K562 (cell line): ENCODE measurements at regions not wholly inside any gene's neighbourhood (a gene's known extent, or its start where the extent isn't known, plus 50 kb on each side); places are given as distances from the start of the nearest gene placed in this dataset.

Experiments
- ATAC-seq: fragments of 200-7000 bp; cut with Tn5 transposase; 3 replicates; pipeline ENCODE4 v1.9.1; 2020; ENCODE audit warnings: moderate library complexity
- BruUV-seq: library from RNA; stranded (reverse); fragments of 400-500 nt; replicated peaks from 2 replicates; lab custom pipeline; 2021; lab: Mats Ljungman, UMichigan
- CTCF ChIA-PET: fragments of 300-600 bp; formaldehyde crosslinking; extraction: SDS; loops from one replicate; lab custom pipeline; 2021; ENCODE audit warnings: low intra/inter-chr PET ratio; lab: Yijun Ruan, JAX
- POLR2A ChIA-PET: fragments of 300-600, 350-650 bp; sonication (Branson Sonifier 250); formaldehyde crosslinking; extraction: SDS; loops from one replicate; lab custom pipeline; 2021; ENCODE audit warnings: antibody characterized with exemption, inconsistent platforms; lab: Yijun Ruan, JAX
- DNase-seq, 4 experiments: peaks; one replicate each; pipeline versions ENCODE4 v3.0.0 to v3.0.0-alpha.2; 2011 to 2018; ENCODE audit warnings: low spot score in 3 of 4, mixed read lengths in 3 of 4; ENCODE audit errors: extremely low read depth in 1 of 4
- FAIRE-seq: peaks from 2 replicates; lab custom pipeline; 2011; peaks lifted over from hg19 to GRCh38; lab: Jason Lieb, UNC
- H2AFZ ChIP-seq: 2 replicates; pipeline ENCODE4 v1.6.0; 2011; ENCODE audit warnings: low read depth, low read length, control low read depth, inconsistent platforms
- H3K27ac ChIP-seq: fragments of 200-600 bp; 3 replicates; pipeline ENCODE4 v1.8.0; 2011; ENCODE audit warnings: low read depth, mild to moderate bottlenecking, control low read depth, inconsistent platforms, low read length, moderate library complexity, mixed read lengths; ENCODE audit errors: extremely low read depth
- H3K27me3 ChIP-seq, 2 experiments: fragments of 300-600 bp in 1 of 2; 2 replicates in 1 of 2; 3 replicates in 1 of 2; pipeline versions ENCODE4 v1.6.0 to v1.8.0; 2011; ENCODE audit warnings: inconsistent platforms in 2 of 2, low read length in 2 of 2, mild to moderate bottlenecking in 1 of 2, mixed read lengths in 1 of 2, moderate library complexity in 1 of 2; ENCODE audit not compliant: control insufficient read depth in 2 of 2, insufficient read depth in 2 of 2
- H3K36me3 ChIP-seq: fragments of 300-600 bp; 3 replicates; pipeline ENCODE4 v1.8.0; 2011; ENCODE audit warnings: mild to moderate bottlenecking, low read length, inconsistent platforms; ENCODE audit not compliant: control insufficient read depth, insufficient read depth
- H3K4me1 ChIP-seq, 2 experiments: fragments of 200-600 bp in 1 of 2; replicated peaks in 1 of 2; 2 replicates in 1 of 2; 3 replicates in 1 of 2; pipeline versions ENCODE4 v1.5.1 to v1.8.0; 2011; ENCODE audit warnings: inconsistent platforms in 2 of 2, low read length in 2 of 2, mild to moderate bottlenecking in 1 of 2, mixed read lengths in 1 of 2, moderate library complexity in 1 of 2; ENCODE audit not compliant: control insufficient read depth in 2 of 2, insufficient read depth in 2 of 2
- H3K4me2 ChIP-seq: 2 replicates; pipeline ENCODE4 v1.6.1; 2011; ENCODE audit warnings: low read length, control low read depth, inconsistent platforms, mixed read lengths; ENCODE audit not compliant: insufficient read depth
- H3K4me3 ChIP-seq: fragments of 200-600 bp; sonication (generic), shearing (Covaris generic); 2 replicates; pipeline ENCODE4 v1.5.1; 2016; ENCODE audit warnings: control low read depth, inconsistent platforms
- H3K79me2 ChIP-seq: fragments of 200-600 bp; 3 replicates; pipeline ENCODE4 v1.8.0; 2011; ENCODE audit warnings: low read length, inconsistent platforms; ENCODE audit not compliant: control insufficient read depth, insufficient read depth
- H3K9ac ChIP-seq, 2 experiments: 2 replicates each; pipeline versions ENCODE4 v1.6.0 to v1.6.1; 2011; ENCODE audit warnings: low read depth in 2 of 2, low read length in 2 of 2, control low read depth in 1 of 2, inconsistent platforms in 1 of 2, mild to moderate bottlenecking in 1 of 2, mixed read lengths in 1 of 2; ENCODE audit not compliant: insufficient read depth in 1 of 2
- H3K9me1 ChIP-seq: one replicate; pipeline ENCODE4 v1.6.0; 2011; ENCODE audit warnings: inconsistent platforms, mild to moderate bottlenecking, low read length, moderate library complexity; ENCODE audit not compliant: control insufficient read depth, insufficient read depth
- H3K9me3 ChIP-seq: replicated peaks from 2 replicates; pipeline ENCODE4 v1.5.1; 2011; ENCODE audit warnings: low read depth, low read length, inconsistent platforms; ENCODE audit not compliant: control insufficient read depth, insufficient read depth
- H4K20me1 ChIP-seq: replicated peaks from 2 replicates; pipeline ENCODE4 v1.6.1; 2011; ENCODE audit warnings: low read length, inconsistent platforms, mixed read lengths; ENCODE audit not compliant: control insufficient read depth, insufficient read depth
- ARID2 ChIP-seq: fragments of 450-650 bp; IDR thresholded peaks from 2 replicates; pipeline ENCODE4 v1.6.1; 2017; ENCODE audit warnings: antibody characterized with exemption, mild to moderate bottlenecking
- CREB3 ChIP-seq: fragments of 450-650 bp; conservative IDR thresholded peaks from 2 replicates; pipeline ENCODE4 v1.6.1; 2016; ENCODE audit warnings: missing genetic modification characterization, low read depth, mild to moderate bottlenecking, missing compliant biosample characterization, moderate library complexity
- NCOA6 ChIP-seq: fragments of 450-650 bp; IDR thresholded peaks from 2 replicates; pipeline ENCODE4 v1.6.1; 2017; ENCODE audit warnings: mild to moderate bottlenecking
- TARDBP ChIP-seq: fragments of 450-650 bp; IDR thresholded peaks from 2 replicates; pipeline ENCODE4 v1.6.1; 2016
- ZBTB49 ChIP-seq: sonication (generic); formaldehyde crosslinking; IDR thresholded peaks from 2 replicates; pipeline ENCODE4 v1.8.0; 2022; ENCODE audit warnings: missing genetic modification reagents, mild to moderate bottlenecking, borderline replicate concordance
- ZNF695 ChIP-seq: fragments of 450-650 bp; formaldehyde crosslinking; IDR thresholded peaks from 2 replicates; pipeline ENCODE4 v1.4.0; 2020; ENCODE audit warnings: mild to moderate bottlenecking, moderate library complexity
- WGBS: fragments of 100-300 bp; shearing (Covaris generic); methylation state at CpG from one replicate; pipeline ENCODE4 v1.1.6; 2016; ENCODE audit warnings: low coverage, mixed read lengths; ENCODE audit not compliant: insufficient coverage; ENCODE audit errors: missing lambda C conversion rate; 5-methylcytosine and 5-hydroxymethylcytosine counted together
- in situ Hi-C: fragments of 300-500 bp; cut with MboI; formaldehyde crosslinking; loops from 4 replicates; pipeline ENCODE4 v1.15.0; 2018; ENCODE audit warnings: inconsistent platforms, mixed read lengths
- intact Hi-C: fragments of 100-400 bp; cut with micrococcal nuclease; formaldehyde crosslinking; loops from 2 replicates; pipeline ENCODE4 v1.14.2; 2022

GRCh38 chr13:64672751-64673150 is 2557.4 kb downstream of the PCDH9 start:
- H3K4me2 ChIP-seq: no peak overlapping the region
- 0% methylated on average over 2 of the region's 2 CpGs for WGBS
- H3K36me3 ChIP-seq: no peaks in the 10 kb centered on the region
- POLR2A ChIA-PET: no interaction called here
- no peaks in the 10 kb centered on the region for H3K9me3 ChIP-seq
- BruUV-seq: no TSS peak
- intact Hi-C loops: no loop called here
- CTCF ChIA-PET: no interaction called here
- H3K4me1 ChIP-seq: no peaks in the 10 kb centered on the region
- H3K79me2 ChIP-seq: no peaks in the 10 kb centered on the region
- no peak for FAIRE-seq
- in situ Hi-C loops: no loop called here
- no peak for TF ChIP-seq ZNF695 (CRISPR knock-in tag)
- no peak for TF ChIP-seq TARDBP
- TF ChIP-seq ARID2: no peak
- no peak for TF ChIP-seq CREB3 (tag)
- no peak for TF ChIP-seq ZBTB49 (CRISPR knock-in tag)
- no peak for TF ChIP-seq NCOA6
- TF ChIP-seq, all 486 proteins: peak for 0
- H3K9me1 ChIP-seq: no peaks in the 10 kb centered on the region
- H2AFZ ChIP-seq: no peak overlapping the region
- no peaks in the 10 kb centered on the region for H4K20me1 ChIP-seq
- DNase-seq (no peak), ATAC-seq (no peak)
- H3K27me3 ChIP-seq: no peaks in the 10 kb centered on the region
- H3K4me3 ChIP-seq: no peak overlapping the region
- H3K9ac ChIP-seq: no peak overlapping the region
- no peak overlapping the region for H3K27ac ChIP-seq
